Progenitor cell of endocrine pancreas (in vitro differentiated cells): ENCODE measurements at regions not wholly inside any gene's neighbourhood (a gene's known extent, or its start where the extent isn't known, plus 50 kb on each side); places are given as distances from the start of the nearest gene placed in this dataset.
"Not testable (repeated sequence)": the region's sequence is repeated elsewhere in the genome, so short reads cannot be mapped to it uniquely, and the experiment has no call there.

ENCODE experiments used
- DNase-seq: peaks from one replicate; pipeline ENCODE4 v3.0.0; 2021; ENCODE audit warnings: low spot score; ENCODE audit not compliant: unreplicated experiment
- H3K27ac Mint-ChIP-seq: 2 replicates; pipeline ENCODE4 v1.8.0; 2021; ENCODE audit warnings: mild to moderate bottlenecking, moderate library complexity, mixed read lengths
- H3K27me3 Mint-ChIP-seq: 2 replicates; pipeline ENCODE4 v1.8.0; 2021; ENCODE audit warnings: mixed read lengths
- H3K36me3 Mint-ChIP-seq: 2 replicates; pipeline ENCODE4 v1.8.0; 2022; ENCODE audit warnings: mixed read lengths; ENCODE audit not compliant: insufficient read depth
- H3K4me1 Mint-ChIP-seq: 2 replicates; pipeline ENCODE4 v1.8.0; 2021; ENCODE audit warnings: low read depth, mixed read lengths
- H3K4me3 Mint-ChIP-seq: 2 replicates; pipeline ENCODE4 v1.8.0; 2021; ENCODE audit warnings: low read depth, mild to moderate bottlenecking, moderate library complexity, mixed read lengths
- H3K9me3 Mint-ChIP-seq: 2 replicates; pipeline ENCODE4 v1.8.0; 2021; ENCODE audit warnings: low read depth, mixed read lengths
- TF ChIP-seq, protein P1 (sequence below): fragments of 200-600 bp; sonication (generic); IDR thresholded peaks from one replicate; pipeline ENCODE4 v1.5.0; 2021; ENCODE audit warnings: antibody characterized with exemption, mild to moderate bottlenecking; ENCODE audit not compliant: unreplicated experiment

- Mint-ChIP-seq H3K4me1 (no peaks in the 10 kb centered on the region), H3K27ac (no peak overlapping the region), H3K36me3 (no peaks in the 10 kb centered on the region), H3K9me3 (peaks cover 9% of the 10 kb centered on the region), H3K4me3 (no peak overlapping the region), H3K27me3 (peaks cover 5% of the 10 kb centered on the region)
- no peak for DNase-seq
- TF ChIP-seq, protein P1, sequence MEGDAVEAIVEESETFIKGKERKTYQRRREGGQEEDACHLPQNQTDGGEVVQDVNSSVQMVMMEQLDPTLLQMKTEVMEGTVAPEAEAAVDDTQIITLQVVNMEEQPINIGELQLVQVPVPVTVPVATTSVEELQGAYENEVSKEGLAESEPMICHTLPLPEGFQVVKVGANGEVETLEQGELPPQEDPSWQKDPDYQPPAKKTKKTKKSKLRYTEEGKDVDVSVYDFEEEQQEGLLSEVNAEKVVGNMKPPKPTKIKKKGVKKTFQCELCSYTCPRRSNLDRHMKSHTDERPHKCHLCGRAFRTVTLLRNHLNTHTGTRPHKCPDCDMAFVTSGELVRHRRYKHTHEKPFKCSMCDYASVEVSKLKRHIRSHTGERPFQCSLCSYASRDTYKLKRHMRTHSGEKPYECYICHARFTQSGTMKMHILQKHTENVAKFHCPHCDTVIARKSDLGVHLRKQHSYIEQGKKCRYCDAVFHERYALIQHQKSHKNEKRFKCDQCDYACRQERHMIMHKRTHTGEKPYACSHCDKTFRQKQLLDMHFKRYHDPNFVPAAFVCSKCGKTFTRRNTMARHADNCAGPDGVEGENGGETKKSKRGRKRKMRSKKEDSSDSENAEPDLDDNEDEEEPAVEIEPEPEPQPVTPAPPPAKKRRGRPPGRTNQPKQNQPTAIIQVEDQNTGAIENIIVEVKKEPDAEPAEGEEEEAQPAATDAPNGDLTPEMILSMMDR = no peak
These were observed 93.7 kb upstream of the SIMC1 start for GRCh38 chr5:176144508-176144907.

GRCh38 chr5:176149948-176150347, 88.3 kb upstream of the SIMC1 start:
- H3K4me3 Mint-ChIP-seq, DNase-seq, H3K27ac Mint-ChIP-seq, H3K36me3 Mint-ChIP-seq, H3K9me3 Mint-ChIP-seq: not testable (repeated sequence)
- Mint-ChIP-seq H3K27me3 (peaks cover 26% of the 10 kb centered on the region), H3K4me1 (peaks cover 10% of the 10 kb centered on the region)

GRCh38 chr5:176151281-176151680, 86.9 kb upstream of the SIMC1 start:
- H3K4me3 Mint-ChIP-seq = no peak overlapping the region
- H3K9me3 Mint-ChIP-seq = no peaks in the 10 kb centered on the region
- TF ChIP-seq, protein P1 = no peak
- no peak overlapping the region for H3K27ac Mint-ChIP-seq
- H3K27me3 Mint-ChIP-seq = peaks cover 33% of the 10 kb centered on the region
- no peak for DNase-seq
- peaks cover 10% of the 10 kb centered on the region for H3K4me1 Mint-ChIP-seq
- H3K36me3 Mint-ChIP-seq = no peaks in the 10 kb centered on the region

DNA sequence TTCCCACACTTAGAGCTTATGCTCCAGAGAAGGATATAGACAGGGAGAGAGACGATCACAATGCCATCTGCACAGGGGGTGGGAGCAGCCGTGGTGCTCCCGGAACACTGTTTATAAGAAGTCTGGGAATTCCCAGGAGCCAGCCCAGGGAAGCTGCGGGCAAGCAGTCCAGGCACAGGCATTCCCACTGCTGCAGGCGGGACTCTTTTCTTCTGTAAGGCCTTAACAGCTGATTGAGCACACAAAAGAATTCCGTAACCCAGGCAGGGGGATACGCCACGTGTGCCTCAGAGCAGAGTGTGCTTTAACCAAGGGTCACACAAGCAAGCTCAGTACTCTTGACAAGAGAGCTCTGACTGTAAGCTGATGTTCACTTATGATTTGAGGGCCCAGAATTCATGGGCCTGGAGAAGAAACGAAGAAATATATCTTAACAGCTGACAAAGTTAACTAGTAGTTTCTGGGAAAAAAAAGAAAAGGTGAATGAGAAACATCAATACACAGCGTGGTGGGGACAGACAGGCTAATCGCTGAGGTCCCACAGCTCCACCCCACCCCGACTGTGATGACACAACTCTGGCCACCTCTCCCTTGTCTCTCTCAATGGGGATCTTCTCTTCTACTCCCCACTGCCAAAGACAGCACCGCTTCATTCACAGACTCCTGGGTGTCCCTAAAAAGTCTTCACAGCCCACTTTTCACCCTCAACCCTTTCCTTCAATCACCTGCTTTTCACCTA, 85.9 kb upstream of the SIMC1 start:
- DNase-seq = no peak
- H3K4me3 Mint-ChIP-seq = no peak overlapping the region

DNA sequence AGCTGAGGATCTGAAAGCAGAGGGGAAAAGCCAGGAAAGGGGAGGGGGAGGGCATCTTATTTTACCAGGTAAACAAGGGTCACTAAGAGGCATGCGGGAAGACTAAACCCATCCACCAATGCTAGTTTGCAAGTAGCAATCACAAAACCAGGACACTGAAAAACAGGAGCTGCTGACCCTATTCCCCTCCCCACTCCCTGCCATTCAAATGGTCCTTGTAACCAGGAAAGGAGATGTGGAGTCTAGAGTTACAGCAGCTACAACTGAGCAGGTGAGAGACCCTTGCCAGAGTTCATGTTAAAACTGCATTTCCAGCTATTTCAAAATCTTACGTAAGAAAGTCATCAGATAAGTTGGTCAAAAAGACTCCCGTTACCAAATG, 85.3 kb upstream of the SIMC1 start:
- TF ChIP-seq, protein P1 = no peak
- no peak for DNase-seq
- peak overlapping the region; percentile 41 for H3K27ac Mint-ChIP-seq
- H3K27me3 Mint-ChIP-seq = peaks cover 34% of the 10 kb centered on the region
- H3K36me3 Mint-ChIP-seq = no peaks in the 10 kb centered on the region
- no peak overlapping the region for H3K4me3 Mint-ChIP-seq
- H3K9me3 Mint-ChIP-seq = no peaks in the 10 kb centered on the region
- H3K4me1 Mint-ChIP-seq = peaks cover 10% of the 10 kb centered on the region

More for the DNA sequence above, 85.9 kb upstream of the SIMC1 start:
- no peaks in the 10 kb centered on the region for H3K36me3 Mint-ChIP-seq
- H3K4me1 Mint-ChIP-seq = peaks cover 10% of the 10 kb centered on the region
- no peaks in the 10 kb centered on the region for H3K9me3 Mint-ChIP-seq
- H3K27ac Mint-ChIP-seq = peak overlapping the region; percentile 75
- TF ChIP-seq, protein P1 = no peak
- H3K27me3 Mint-ChIP-seq = peaks cover 34% of the 10 kb centered on the region

GRCh38 chr5:176153741-176154140, 84.5 kb upstream of the SIMC1 start:
- Mint-ChIP-seq H3K9me3 (no peaks in the 10 kb centered on the region), H3K27ac (no peak overlapping the region), H3K27me3 (peaks cover 34% of the 10 kb centered on the region), H3K36me3 (no peaks in the 10 kb centered on the region), H3K4me3 (no peak overlapping the region), H3K4me1 (peaks cover 10% of the 10 kb centered on the region)
- TF ChIP-seq, protein P1 = no peak
- no peak for DNase-seq
